ENCODE measurements at regions not wholly inside any gene's neighbourhood (a gene's known extent, or its start where the extent isn't known, plus 50 kb on each side); places are given as distances from the start of the nearest gene placed in this dataset.

GRCh38 chr14:95419569-95419968 is 96.9 kb downstream of the SYNE3 start:
- no peak for DNase-seq (ENCODE audit: low read depth)
- H3K4me3 ChIP-seq (ENCODE audit: low read depth, low read length), result no peak overlapping the region

GRCh38 chr14:95418858-95419257 is 97.6 kb downstream of the SYNE3 start:
- DNase-seq (ENCODE audit: low read depth), result no peak

GRCh38 chr14:95417492-95417891 is 97.8 kb upstream of the CLMN start:
- no peak overlapping the region for H3K4me3 ChIP-seq (ENCODE audit: low read depth, low read length)
- no peak for DNase-seq (ENCODE audit: low read depth)

More at GRCh38 chr14:95418858-95419257, 97.6 kb downstream of the SYNE3 start:
- no peak overlapping the region for H3K4me3 ChIP-seq (ENCODE audit: low read depth, low read length)

- DNase-seq (ENCODE audit: low read depth), result no peak
- H3K4me3 ChIP-seq (ENCODE audit: low read depth, low read length), result no peak overlapping the region
These were observed 96.3 kb upstream of the CLMN start for GRCh38 chr14:95415993-95416392.

- no peak for DNase-seq (ENCODE audit: low read depth)
- no peak overlapping the region for H3K4me3 ChIP-seq (ENCODE audit: low read depth, low read length)
These were observed 93.8 kb upstream of the CLMN start for GRCh38 chr14:95413289-95414215.

GRCh38 chr14:95410838-95411237 is 91.1 kb upstream of the CLMN start:
- DNase-seq (ENCODE audit: low read depth), result no peak
- no peak overlapping the region for H3K4me3 ChIP-seq (ENCODE audit: low read depth, low read length)

GRCh38 chr14:95409477-95410272 is 90.0 kb upstream of the CLMN start:
- no peak overlapping the region for H3K4me3 ChIP-seq (ENCODE audit: low read depth, low read length)
- DNase-seq (ENCODE audit: low read depth), result no peak

- DNase-seq (ENCODE audit: low read depth), result no peak
- H3K4me3 ChIP-seq (ENCODE audit: low read depth, low read length), result no peak overlapping the region
These were observed 89.2 kb upstream of the CLMN start for GRCh38 chr14:95408731-95409476.

- H3K4me3 ChIP-seq (ENCODE audit: low read depth, low read length), result no peak overlapping the region
- DNase-seq (ENCODE audit: low read depth), result no peak
These were observed 87.6 kb upstream of the CLMN start for GRCh38 chr14:95407354-95407753.

GRCh38 chr14:95406756-95407277 is 87.1 kb upstream of the CLMN start:
- no peak overlapping the region for H3K4me3 ChIP-seq (ENCODE audit: low read depth, low read length)
- no peak for DNase-seq (ENCODE audit: low read depth)

- DNase-seq (ENCODE audit: low read depth), result no peak
These were observed 84.9 kb upstream of the CLMN start for GRCh38 chr14:95404583-95404982.

GRCh38 chr14:95402578-95402977 is 82.9 kb upstream of the CLMN start:
- no peak overlapping the region for H3K4me3 ChIP-seq (ENCODE audit: low read depth, low read length)
- DNase-seq (ENCODE audit: low read depth), result no peak

More at GRCh38 chr14:95404583-95404982, 84.9 kb upstream of the CLMN start:
- no peak overlapping the region for H3K4me3 ChIP-seq (ENCODE audit: low read depth, low read length)

- DNase-seq (ENCODE audit: low read depth), result no peak
These were observed 82.5 kb upstream of the CLMN start for GRCh38 chr14:95402176-95402575.

GRCh38 chr14:95398630-95399547 is 79.2 kb upstream of the CLMN start:
- H3K4me3 ChIP-seq (ENCODE audit: low read depth, low read length), result no peak overlapping the region
- no peak for DNase-seq (ENCODE audit: low read depth)

More at GRCh38 chr14:95402176-95402575, 82.5 kb upstream of the CLMN start:
- no peak overlapping the region for H3K4me3 ChIP-seq (ENCODE audit: low read depth, low read length)

- DNase-seq (ENCODE audit: low read depth), result no peak
- H3K4me3 ChIP-seq (ENCODE audit: low read depth, low read length), result no peak overlapping the region
These were observed 77.6 kb upstream of the CLMN start for GRCh38 chr14:95397325-95397724.

- no peak overlapping the region for H3K4me3 ChIP-seq (ENCODE audit: low read depth, low read length)
- no peak for DNase-seq (ENCODE audit: low read depth)
These were observed 76.5 kb upstream of the CLMN start for GRCh38 chr14:95396221-95396620.

- no peak for DNase-seq (ENCODE audit: low read depth)
- no peak overlapping the region for H3K4me3 ChIP-seq (ENCODE audit: low read depth, low read length)
These were observed 75.5 kb upstream of the CLMN start for GRCh38 chr14:95395098-95395737.
